PC-9 (cell line): ENCODE measurements at regions not wholly inside any gene's neighbourhood (a gene's known extent, or its start where the extent isn't known, plus 50 kb on each side); places are given as distances from the start of the nearest gene placed in this dataset.
"Not testable (repeated sequence)": the region's sequence is repeated elsewhere in the genome, so short reads cannot be mapped to it uniquely, and the experiment has no call there.

Experiments used
- BruUV-seq: library from RNA; stranded (reverse); fragments of 400-500 nt; replicated peaks from 2 replicates; lab custom pipeline; 2021; lab: Mats Ljungman, UMichigan
- CTCF ChIA-PET: fragments of 300-600 bp; sonication (Branson Sonifier 250); formaldehyde crosslinking; loops from one replicate; lab custom pipeline; 2022; ENCODE audit warnings: antibody characterized with exemption; lab: Charles Lee
- POLR2A ChIA-PET: fragments of 300-600 bp; sonication (Branson Sonifier 250); formaldehyde crosslinking; loops from one replicate; lab custom pipeline; 2022; ENCODE audit warnings: antibody characterized with exemption; ENCODE audit not compliant: unreplicated experiment; lab: Charles Lee
- DNase-seq, 2 experiments: peaks; one replicate each; pipeline versions ENCODE4 v3.0.0 to v3.0.0-alpha.2; 2015 to 2022; ENCODE audit warnings: mixed read lengths in 1 of 2
- H2AFZ ChIP-seq: fragments of 200-600 bp; sonication (generic); 2 replicates; pipeline ENCODE4 v1.8.1; 2017; ENCODE audit warnings: antibody characterized with exemption
- H3F3A ChIP-seq: fragments of 200-600 bp; sonication (generic); 2 replicates; pipeline ENCODE4 v1.8.1; 2017; ENCODE audit warnings: antibody characterized with exemption, mild to moderate bottlenecking, low read depth; ENCODE audit not compliant: insufficient read depth
- H3K27ac ChIP-seq: fragments of 200-600 bp; sonication (generic); 2 replicates; pipeline ENCODE4 v1.6.1; 2016; ENCODE audit warnings: mixed run types
- H3K27me3 ChIP-seq: fragments of 200-600 bp; sonication (generic); 2 replicates; pipeline ENCODE4 v1.6.1; 2016; ENCODE audit warnings: low read depth, mixed run types; ENCODE audit not compliant: insufficient read depth
- H3K36me3 ChIP-seq: fragments of 200-600 bp; sonication (generic); 2 replicates; pipeline ENCODE4 v1.6.1; 2016; ENCODE audit warnings: low read depth, mixed run types
- H3K4me1 ChIP-seq: fragments of 200-600 bp; sonication (generic); replicated peaks from 2 replicates; pipeline ENCODE4 v1.6.1; 2016; ENCODE audit warnings: mixed run types; ENCODE audit not compliant: insufficient read depth
- H3K4me2 ChIP-seq: fragments of 200-600 bp; sonication (generic); 2 replicates; pipeline ENCODE4 v1.6.1; 2017; ENCODE audit warnings: mixed run types
- H3K4me3 ChIP-seq: fragments of 200-600 bp; sonication (generic); 2 replicates; pipeline ENCODE4 v1.6.1; 2016; ENCODE audit warnings: mixed run types
- H3K79me2 ChIP-seq: fragments of 200-600 bp; sonication (generic); 2 replicates; pipeline ENCODE4 v1.6.1; 2017; ENCODE audit warnings: low read depth, mixed run types
- H3K9me2 ChIP-seq: fragments of 200-600 bp; sonication (generic); 2 replicates; pipeline ENCODE4 v1.8.1; 2017; ENCODE audit warnings: mild to moderate bottlenecking; ENCODE audit not compliant: insufficient read depth
- H3K9me3 ChIP-seq: fragments of 200-600 bp; sonication (generic); 2 replicates; pipeline ENCODE4 v1.8.1; 2016; ENCODE audit warnings: low read depth; ENCODE audit not compliant: insufficient read depth
- H4K20me1 ChIP-seq: fragments of 200-600 bp; sonication (generic); 2 replicates; pipeline ENCODE4 v1.8.1; 2017; ENCODE audit not compliant: insufficient read depth
- EZH2 ChIP-seq: fragments of 200-600 bp; sonication (generic); IDR thresholded peaks from 2 replicates; pipeline ENCODE4 v1.8.0; 2017; ENCODE audit warnings: antibody characterized with exemption, low read depth
- intact Hi-C: fragments of 100-400 bp; cut with micrococcal nuclease; formaldehyde crosslinking; loops from one replicate; pipeline ENCODE4 v1.10.0; 2022; ENCODE audit not compliant: unreplicated experiment
- TF ChIP-seq, protein P1 (sequence below): fragments of 200-600 bp; sonication (generic); conservative IDR thresholded peaks from 2 replicates; pipeline ENCODE4 v1.6.1; 2017; ENCODE audit warnings: mixed run types, antibody characterized with exemption, mild to moderate bottlenecking, moderate library complexity

- DNase-seq, POLR2A ChIA-PET, H3K4me3 ChIP-seq, H3K4me1 ChIP-seq, H3K36me3 ChIP-seq, H3K4me2 ChIP-seq, H3K27me3 ChIP-seq, H3F3A ChIP-seq, BruUV-seq, H3K27ac ChIP-seq, H3K9me3 ChIP-seq, H3K79me2 ChIP-seq, H2AFZ ChIP-seq, CTCF ChIA-PET, H3K9me2 ChIP-seq, intact Hi-C loops, H4K20me1 ChIP-seq: not testable (repeated sequence)
These were observed 141.8 kb upstream of the FOXD4L5 start for GRCh38 chr9:65426813-65427212.

DNA sequence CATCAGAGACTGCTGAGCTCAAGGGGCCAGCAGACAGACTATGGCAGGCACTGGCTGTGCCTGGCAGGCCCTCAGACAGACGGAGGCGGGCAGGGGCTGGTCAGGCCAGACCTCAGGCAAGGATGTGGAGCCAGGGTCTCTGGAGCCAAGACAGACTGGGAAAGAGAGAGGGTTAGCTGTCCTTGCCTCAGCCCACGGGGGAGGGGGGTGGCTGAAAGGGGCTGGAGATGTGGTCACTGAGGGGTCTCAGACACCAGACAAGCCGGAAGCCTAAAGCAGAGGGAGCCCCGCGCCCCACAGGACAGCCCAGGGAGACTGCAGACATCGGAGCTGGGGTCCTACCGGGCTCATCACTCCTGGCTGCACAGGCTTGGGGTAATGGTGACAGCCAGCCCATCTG lies 141.2 kb upstream of the FOXD4L5 start:
- ChIA-PET POLR2A (no interaction called here), CTCF (no interaction called here)

GRCh38 chr9:65425183-65425582 lies 140.2 kb upstream of the FOXD4L5 start:
- H3K79me2 ChIP-seq, H3K4me2 ChIP-seq, H3F3A ChIP-seq, H3K4me1 ChIP-seq, H2AFZ ChIP-seq, CTCF ChIA-PET, H3K27ac ChIP-seq, BruUV-seq, H3K4me3 ChIP-seq, H3K36me3 ChIP-seq, H3K27me3 ChIP-seq, H3K9me2 ChIP-seq, intact Hi-C loops, H3K9me3 ChIP-seq, POLR2A ChIA-PET, H4K20me1 ChIP-seq, DNase-seq: not testable (repeated sequence)

More for the DNA sequence above, 141.2 kb upstream of the FOXD4L5 start:
- Histone ChIP-seq H4K20me1 (no peaks in the 10 kb centered on the region), H3K27me3 (no peaks in the 10 kb centered on the region), H3K9me2 (no peaks in the 10 kb centered on the region), H3K4me3 (no peak overlapping the region), H3F3A (no peaks in the 10 kb centered on the region), H3K4me1 (no peaks in the 10 kb centered on the region), H3K36me3 (no peaks in the 10 kb centered on the region), H3K27ac (no peak overlapping the region), H3K79me2 (no peaks in the 10 kb centered on the region), H2AFZ (no peak overlapping the region), H3K9me3 (no peaks in the 10 kb centered on the region), H3K4me2 (no peak overlapping the region)
- TF ChIP-seq EZH2: no peak
- TF ChIP-seq, protein P1, sequence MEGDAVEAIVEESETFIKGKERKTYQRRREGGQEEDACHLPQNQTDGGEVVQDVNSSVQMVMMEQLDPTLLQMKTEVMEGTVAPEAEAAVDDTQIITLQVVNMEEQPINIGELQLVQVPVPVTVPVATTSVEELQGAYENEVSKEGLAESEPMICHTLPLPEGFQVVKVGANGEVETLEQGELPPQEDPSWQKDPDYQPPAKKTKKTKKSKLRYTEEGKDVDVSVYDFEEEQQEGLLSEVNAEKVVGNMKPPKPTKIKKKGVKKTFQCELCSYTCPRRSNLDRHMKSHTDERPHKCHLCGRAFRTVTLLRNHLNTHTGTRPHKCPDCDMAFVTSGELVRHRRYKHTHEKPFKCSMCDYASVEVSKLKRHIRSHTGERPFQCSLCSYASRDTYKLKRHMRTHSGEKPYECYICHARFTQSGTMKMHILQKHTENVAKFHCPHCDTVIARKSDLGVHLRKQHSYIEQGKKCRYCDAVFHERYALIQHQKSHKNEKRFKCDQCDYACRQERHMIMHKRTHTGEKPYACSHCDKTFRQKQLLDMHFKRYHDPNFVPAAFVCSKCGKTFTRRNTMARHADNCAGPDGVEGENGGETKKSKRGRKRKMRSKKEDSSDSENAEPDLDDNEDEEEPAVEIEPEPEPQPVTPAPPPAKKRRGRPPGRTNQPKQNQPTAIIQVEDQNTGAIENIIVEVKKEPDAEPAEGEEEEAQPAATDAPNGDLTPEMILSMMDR: no peak
- intact Hi-C loops: no loop called here
- DNase-seq: no peak
- no TSS peak for BruUV-seq

GRCh38 chr9:65424437-65424984 lies 139.5 kb upstream of the FOXD4L5 start:
- DNase-seq, H3K4me2 ChIP-seq, CTCF ChIA-PET, H3F3A ChIP-seq, H3K36me3 ChIP-seq, H3K27me3 ChIP-seq, H3K79me2 ChIP-seq, H2AFZ ChIP-seq, intact Hi-C loops, H4K20me1 ChIP-seq, H3K9me2 ChIP-seq, H3K4me3 ChIP-seq, H3K9me3 ChIP-seq, H3K27ac ChIP-seq, H3K4me1 ChIP-seq, BruUV-seq, POLR2A ChIA-PET: not testable (repeated sequence)

DNA sequence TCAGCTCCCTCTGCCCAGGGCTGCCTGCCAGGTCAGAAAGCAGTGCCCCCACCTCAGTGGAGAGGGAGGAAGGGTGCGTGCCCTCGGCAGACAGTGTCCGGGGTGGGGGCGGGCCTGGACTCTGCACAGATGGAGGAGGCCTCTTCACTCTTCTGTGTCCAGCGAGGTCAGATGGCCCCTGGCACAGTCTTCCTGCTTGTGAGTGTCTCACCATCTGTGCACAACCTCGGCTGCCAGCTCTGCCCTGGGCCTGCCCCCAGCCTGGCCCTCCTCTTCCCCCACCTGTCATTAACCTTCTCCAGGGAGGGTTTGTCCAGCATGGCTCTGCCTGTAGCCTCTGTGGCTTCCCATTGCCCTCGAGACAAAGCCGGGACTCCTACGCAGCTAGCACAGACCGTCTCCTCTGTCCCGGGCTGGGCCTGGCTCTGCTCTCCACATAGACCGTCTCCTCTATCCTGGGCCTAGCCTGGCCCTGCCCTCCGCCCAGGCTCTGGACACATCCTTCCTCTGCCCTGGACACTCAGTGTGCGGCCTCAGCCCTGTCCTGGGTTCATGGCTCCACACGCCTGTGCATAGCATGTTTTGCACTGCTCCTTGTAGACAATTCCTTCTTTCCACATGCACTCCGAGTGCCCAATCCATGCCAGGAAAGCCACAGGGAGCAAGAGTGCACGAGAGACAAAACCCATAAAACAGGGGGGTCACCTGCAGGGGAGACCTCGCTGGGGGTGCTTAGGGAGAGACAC lies 138.9 kb upstream of the FOXD4L5 start:
- H3F3A ChIP-seq, H3K4me1 ChIP-seq, H3K4me3 ChIP-seq, H3K27me3 ChIP-seq, H2AFZ ChIP-seq, H3K27ac ChIP-seq, CTCF ChIA-PET, H4K20me1 ChIP-seq, H3K4me2 ChIP-seq, BruUV-seq, H3K9me2 ChIP-seq, H3K9me3 ChIP-seq, DNase-seq, H3K79me2 ChIP-seq, intact Hi-C loops, POLR2A ChIA-PET, H3K36me3 ChIP-seq: not testable (repeated sequence)

DNA sequence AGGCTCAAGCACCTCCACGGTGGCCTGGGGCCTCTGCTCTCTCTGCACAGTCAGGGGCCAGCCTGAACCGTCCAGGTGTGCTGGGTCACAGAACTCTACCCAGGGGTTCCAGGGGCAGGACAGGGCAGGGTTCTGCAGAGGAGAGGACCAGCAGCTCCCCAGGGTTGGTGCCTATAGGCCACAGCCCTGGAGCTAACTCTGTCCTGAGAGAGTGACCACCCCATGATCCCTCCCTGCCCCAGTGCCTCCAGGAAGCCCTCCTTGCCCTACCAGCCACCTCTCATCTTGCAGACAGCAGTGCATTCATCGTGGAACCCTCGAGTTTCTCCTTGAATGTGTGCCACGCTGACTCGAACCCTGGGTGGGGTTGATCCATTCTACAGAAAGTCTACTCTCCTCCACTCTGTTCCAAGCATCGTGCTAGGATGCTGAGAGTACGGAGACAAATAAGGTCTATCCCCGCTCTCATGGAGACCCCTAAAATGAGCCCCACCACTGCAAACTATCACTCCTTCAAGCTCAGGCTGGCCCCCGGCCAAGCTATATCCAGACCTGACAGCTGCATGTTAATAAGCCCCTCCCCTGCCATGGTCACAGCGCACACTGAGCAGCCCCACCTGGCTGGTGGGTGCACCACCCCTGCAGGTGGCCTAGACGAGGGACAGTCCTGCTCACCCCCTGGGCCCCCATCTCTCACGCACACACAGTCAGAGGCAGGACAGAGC lies 138.1 kb upstream of the FOXD4L5 start:
- H3K36me3 ChIP-seq, H3K9me2 ChIP-seq, H3F3A ChIP-seq, BruUV-seq, POLR2A ChIA-PET, H3K4me1 ChIP-seq, H3K79me2 ChIP-seq, DNase-seq, H3K9me3 ChIP-seq, H3K4me3 ChIP-seq, H2AFZ ChIP-seq, H3K27ac ChIP-seq, intact Hi-C loops, H4K20me1 ChIP-seq, CTCF ChIA-PET, H3K27me3 ChIP-seq, H3K4me2 ChIP-seq: not testable (repeated sequence)
